ENCODE measurements at regions not wholly inside any gene's neighbourhood (a gene's known extent, or its start where the extent isn't known, plus 50 kb on each side); places are given as distances from the start of the nearest gene placed in this dataset.
"Not testable (repeated sequence)": the region's sequence is repeated elsewhere in the genome, so short reads cannot be mapped to it uniquely, and the experiment has no call there.

DNA sequence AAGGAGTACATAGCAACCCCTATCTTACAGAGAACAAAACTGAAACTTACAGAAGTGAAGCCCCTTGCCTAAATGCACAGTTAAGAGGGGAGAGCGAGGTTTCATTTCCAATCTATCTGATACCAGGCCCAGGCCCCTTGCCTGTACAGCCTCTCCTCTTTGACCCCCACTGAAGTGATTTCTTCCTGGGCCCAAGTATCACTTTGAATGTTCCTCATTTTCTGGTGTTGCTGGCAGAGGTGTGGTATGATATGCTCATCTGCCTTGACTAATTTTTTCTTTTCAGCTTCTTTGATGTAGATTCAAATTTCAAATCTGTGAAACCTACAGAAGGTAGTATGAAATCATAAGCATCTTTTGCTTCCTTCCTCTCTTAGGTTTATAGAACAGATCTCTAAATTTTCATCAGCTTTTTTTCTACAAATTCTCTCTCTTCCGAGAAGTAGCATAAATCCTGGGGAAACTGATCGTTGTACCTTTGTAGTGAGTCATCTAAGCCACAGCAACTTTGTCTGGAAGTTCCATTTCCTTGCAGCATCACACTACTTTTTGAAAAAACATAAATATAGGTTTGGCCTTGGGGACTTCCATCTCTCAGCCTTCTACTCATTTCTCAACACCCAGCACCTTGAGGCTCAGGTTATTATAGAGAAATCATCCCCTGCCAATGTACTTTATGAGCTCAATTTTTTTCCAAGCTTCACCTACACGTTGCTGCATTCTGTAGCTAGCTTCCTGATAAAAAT, 402.4 kb upstream of the PTGER4 start:
- DNase-seq (ENCODE audit: low read depth): no peak

DNA sequence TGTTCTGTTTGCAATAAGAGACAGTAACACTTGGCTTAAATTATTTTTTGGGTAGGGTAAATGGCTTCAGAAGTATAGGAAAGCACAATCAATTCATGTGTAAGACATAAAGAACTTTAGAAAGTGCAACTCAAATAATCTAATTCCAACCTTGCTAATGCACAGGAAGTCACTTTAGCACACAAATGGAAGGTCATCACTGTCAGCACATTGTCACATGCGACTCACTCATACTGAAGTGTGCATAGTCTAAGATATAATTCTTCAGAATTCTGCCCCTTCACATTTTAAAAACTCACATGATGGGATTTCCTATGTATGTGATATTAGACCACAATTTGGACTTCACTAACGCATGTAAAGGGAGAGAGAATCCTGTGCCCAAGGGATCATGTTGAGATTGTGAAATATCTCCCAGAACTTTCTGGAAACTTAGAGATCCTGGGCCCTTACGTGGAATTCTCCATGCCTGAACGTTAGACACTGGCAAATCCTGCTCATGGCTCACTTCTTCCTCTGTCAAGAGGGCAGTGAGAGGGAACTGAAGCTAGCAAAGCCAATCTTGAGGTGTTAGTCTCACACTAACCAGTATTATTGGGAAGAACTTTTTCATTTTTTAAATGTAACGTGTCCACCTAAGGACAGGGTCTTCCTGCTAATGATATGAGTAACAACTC, 403.2 kb upstream of the PTGER4 start:
- DNase-seq (ENCODE audit: low read depth): no peak

DNA sequence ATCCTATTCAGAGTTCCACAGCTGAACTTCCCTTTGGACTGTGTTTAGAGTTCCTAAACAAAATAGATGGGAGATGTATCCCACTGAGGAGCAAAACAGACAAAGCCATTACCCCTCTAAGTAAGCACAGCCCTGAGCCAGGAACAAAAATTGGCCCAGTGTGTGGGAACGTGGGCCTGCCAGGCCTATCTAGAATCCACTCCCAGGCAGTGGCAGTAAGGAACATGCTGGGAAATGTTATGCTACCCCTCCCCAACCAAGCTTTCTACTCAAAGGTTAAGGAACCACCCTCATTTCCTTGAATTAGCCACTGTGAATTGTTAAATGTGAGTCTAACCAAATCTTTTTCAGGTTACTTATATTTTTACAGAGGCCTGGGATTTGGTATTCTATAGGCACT, 405.1 kb upstream of the PTGER4 start:
- DNase-seq (ENCODE audit: low read depth): no peak

DNA sequence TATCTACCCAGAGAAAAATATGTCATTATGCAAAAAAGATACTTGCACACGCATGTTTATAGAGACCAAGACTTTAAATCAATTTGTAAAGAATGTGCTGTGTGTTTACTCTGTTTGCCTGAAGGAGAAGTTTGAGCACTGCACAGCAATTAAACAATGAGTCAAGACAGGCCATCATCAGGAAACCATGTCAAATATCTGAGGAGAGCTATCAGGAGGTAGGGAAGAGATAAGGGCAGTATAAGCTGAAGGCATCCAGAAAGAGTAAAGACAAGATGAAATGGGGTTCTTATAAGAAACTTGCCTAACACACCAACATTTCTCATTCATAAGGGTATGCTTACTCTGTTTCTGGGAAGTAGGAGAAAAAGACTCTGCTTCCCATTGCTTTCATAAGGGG, 405.8 kb upstream of the PTGER4 start:
- no peak for DNase-seq (ENCODE audit: low read depth)

DNA sequence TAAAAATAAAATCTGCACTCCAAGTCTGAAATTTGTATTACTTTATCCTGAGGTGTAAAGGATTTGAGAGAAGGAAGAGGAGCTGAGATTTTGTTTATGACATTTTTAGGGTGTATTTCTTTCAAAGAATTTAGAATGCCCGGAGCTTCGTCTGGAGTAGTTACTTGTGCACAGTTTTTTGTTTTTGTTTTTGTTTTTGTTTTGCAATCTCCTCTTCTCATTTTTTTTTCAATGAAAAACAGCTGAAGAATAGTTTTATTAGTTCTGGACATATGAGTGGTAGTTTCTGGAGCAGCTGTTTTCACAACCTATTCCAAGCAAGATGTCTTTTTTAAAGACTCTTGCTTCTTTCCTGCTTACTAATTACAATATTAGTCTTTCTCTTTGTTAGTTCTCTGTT, 408.2 kb upstream of the PTGER4 start:
- DNase-seq (ENCODE audit: low read depth): no peak

DNA sequence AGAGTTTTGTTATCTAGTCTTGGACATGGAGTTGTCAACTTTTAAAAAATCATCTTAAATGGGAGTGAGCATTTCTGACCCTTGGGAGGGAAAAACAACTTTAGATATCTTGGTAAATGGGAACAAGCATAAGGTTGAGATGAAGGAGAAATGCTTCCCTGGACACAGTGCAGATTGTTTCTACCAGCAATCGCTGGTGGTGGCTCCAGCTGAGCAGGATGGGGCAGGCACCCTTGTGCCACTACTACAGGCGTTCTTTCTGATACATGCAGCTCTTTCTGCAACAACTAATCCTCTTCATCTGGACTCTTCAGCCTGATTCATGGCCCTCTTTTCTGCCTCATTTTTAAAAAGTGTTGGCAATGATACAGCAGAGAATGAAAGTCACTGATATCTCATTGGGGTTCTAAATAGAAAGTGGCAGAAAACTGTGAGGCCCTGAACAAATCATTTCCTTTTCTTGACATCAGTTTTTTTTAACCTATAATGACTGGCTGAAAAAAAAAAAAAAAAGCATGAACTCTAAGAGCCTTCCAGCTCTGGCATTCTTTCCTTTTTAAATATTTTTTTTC, 409.4 kb upstream of the PTGER4 start:
- no peak for DNase-seq (ENCODE audit: low read depth)

DNA sequence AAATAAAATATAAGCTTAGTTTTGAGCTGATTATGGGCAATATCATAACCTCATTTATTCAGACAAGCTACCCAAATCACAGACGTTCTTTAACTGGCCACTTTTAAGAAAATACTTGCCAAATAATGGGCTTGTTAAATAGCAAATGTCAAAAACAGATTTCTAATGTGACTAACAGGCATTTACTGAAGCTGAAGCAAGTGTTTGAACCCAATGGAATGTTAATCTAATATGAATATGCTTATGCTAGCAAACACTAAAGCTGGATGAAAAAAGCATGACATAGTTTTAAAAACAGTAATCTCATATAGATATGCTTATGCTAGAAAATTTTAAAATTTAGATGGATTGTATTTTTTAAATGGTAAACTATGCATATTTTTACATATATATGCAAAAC, 411.6 kb upstream of the PTGER4 start:
- no peak for DNase-seq (ENCODE audit: low read depth)

DNA sequence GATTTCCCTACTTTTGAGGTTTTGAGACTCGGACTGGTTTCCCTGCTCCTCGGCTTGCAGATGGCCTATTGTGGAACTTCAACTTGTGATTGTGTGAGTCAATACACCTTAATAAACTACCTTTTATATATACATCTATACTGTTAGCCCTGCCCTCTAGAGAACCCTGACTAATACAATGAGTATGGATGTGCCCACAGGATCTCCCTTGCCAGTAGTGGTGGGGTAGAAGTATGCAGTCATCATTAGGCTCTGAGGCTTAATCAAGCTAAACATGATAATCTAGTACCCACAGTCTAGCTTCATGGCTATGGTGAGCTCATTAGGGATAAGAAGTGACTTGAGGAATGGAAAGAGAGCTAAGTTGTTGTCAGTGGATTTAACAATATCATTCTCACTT, 412.8 kb upstream of the PTGER4 start:
- DNase-seq (ENCODE audit: low read depth): no peak

DNA sequence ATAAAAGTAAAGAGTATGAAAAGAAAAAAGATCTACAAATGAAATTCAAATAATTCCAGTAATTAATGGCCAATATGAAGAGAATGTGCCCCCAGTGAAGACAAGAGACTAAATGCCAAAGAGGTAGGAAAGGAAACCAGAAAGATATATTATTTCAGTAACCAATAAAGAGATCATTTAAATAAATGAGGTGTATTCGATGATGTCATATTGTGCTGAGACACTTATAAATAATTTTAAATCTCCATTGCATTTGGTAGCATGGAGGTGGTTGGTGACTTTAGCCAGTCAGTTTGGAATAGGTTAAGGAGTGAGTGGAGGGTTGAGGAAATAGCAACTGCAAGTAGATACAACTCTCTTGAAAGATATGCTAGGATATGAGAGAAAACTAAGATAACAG, 417.7 kb upstream of the PTGER4 start:
- DNase-seq (ENCODE audit: low read depth): no peak

DNA sequence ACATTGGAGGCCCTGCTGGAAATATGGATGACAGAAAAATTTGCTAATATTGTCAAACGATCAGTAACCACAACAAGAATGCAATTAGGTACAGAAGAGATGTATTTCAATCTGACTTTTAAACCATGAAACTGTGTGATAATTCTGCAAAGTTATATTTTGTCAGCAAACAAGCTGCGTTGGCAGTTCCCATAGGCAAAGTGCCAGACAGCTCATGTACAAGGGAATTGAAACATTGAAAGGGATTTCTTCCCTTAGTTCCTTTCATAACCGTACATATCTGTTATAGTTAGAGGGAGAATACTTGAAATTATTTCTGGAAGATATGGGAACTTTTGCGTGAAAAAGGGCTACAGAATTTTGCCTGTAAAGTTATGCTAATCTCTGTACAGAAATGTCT, 419.4 kb upstream of the PTGER4 start:
- no peak for DNase-seq (ENCODE audit: low read depth)

DNA sequence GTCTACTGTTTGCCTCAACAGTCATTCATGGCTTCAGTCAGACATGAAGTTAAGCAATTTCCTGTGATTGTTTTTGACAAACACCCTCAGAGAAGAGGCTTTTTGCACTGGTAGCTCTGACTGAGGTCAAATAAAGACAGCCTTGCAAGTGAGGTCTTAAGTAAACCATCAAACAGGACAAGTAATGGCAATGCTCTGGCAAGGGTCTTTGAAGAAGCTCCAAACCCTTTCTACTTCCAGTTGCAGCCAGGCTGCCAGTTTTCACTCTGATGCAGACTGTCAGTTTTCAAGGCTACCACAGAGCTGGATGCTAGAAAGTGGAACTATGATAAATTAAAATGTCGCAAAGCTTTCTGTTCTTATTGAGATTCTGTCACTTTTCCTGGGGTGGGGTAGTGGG, 421.5 kb upstream of the PTGER4 start:
- DNase-seq (ENCODE audit: low read depth): no peak

DNA sequence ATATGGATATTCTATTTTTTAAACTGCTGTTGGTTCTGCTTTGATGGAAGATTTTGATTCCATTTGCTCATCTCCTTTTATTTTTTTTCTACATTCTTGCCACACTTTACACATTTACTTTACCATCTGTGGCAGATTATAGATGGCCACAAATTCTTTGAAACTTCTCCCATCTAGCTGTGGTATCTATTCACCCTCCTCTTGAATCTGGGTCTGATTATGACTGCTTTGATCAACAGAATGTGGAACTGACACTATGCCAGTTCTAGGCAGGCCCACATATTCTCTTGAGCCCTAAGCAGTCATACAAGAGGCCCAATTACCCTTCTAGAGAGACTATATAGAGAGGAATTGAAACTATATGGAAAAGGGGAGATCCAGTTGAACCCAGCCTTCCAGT, 439.0 kb upstream of the PTGER4 start:
- DNase-seq (ENCODE audit: low read depth): no peak

DNA sequence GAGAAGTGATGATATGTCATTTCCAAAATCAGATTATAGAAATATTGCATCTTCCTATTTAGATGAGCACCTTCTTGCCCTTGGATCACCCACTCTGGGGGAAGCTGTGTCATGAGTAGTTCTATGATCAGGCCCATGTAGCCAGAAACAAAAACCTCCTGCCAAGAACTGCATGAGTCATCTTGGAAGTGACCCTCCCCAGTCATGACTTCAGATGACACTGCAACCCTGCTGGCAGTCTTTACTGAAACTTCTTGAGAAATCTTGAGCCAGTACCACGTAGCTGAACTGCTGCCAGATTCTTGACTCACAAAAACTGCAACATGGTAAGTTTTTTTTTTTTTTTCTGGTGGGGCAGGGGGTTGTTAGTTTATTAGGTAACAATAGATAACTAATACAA, 439.6 kb upstream of the PTGER4 start:
- no peak for DNase-seq (ENCODE audit: low read depth)

DNA sequence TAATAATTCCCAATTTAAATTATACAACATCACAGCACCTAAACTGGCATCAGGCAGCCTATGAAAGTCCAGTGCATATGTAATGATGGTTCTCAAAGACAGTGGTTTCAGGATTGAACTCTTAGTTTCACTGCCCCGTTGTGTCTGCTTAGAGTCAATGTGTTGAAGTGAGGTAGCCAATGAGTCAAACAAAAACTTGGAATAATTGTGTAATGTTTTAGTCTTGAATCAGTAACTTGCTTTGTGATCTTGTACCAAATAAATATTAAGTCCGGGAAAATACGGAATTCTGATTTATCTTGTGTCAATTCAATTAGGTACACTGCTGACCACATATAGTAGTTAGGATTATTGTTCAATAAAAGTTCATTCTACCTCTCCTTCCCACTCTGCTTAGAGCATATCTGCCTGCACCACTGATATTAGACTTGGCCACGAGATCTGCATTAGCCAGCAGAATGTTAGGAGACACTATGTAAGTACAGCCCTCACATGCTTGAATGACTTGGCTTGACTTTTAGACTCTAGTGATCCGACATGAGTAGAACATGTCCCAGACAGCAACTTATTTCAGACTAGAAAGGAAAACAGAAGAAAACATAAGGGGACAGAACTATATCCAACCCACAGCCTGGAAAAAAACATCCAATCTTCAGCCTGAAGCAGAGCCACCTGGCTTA, 441.5 kb upstream of the PTGER4 start:
- DNase-seq (ENCODE audit: low read depth): no peak

DNA sequence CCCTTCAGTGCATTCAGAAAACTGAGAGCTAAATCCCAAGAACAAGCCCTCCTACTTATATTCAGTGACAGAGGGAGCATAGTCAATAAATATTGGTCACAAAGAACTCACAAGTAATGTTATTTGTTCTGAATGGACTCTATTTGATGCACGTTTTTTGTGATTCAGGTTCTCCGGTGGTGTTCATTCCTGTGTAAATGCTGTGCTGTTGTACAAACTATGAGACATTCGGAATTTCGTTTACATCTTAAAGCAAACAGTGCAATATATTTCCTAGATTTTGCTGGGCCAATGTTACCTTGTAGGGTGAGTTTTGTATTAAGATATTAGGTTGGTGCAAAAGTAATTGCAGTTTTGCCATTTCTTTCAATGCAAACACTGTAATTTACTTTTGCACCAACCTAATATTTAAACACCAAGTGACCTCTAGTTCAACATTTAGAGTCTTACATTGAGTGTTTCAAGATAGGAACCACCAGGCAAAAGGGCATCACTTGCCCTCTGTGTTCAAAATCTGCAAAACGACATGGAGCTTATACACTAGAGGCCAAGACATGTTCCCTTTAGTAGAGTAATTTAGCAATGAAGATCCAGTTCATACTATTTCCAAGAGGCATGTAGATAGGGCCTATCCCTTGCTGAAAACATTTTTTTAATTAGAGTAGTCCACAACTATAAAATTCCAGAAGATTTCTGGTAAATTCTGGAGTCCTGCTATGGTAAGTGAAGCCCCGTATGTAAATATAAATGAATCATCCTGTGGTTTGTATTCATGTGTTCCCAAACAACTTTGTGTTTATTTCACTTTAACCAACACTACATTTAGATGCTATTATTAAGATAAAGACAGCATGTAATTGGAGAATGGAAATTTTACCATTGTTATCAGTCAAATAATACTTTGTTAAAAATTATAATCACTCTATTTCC, 444.0 kb upstream of the PTGER4 start:
- DNase-seq (ENCODE audit: low read depth): no peak

DNA sequence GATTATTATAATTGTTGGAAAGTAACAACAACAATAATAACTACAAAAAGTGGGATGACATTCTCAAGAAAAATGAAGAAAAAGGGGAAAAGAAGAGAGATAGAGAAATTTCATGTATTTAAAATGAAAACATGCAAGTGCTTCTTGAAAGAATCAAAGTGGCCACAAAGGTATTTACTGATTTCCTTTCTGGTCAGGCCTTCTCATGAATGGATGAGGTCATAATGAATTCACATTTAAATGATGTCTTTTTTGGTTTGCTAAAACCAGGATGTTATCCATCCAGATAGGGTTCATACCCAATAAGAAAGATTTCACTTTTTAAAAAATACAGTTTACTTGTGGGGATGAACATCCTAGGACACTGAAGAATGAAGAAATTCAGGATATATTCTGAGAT, 446.4 kb upstream of the PTGER4 start:
- DNase-seq (ENCODE audit: low read depth): no peak

DNA sequence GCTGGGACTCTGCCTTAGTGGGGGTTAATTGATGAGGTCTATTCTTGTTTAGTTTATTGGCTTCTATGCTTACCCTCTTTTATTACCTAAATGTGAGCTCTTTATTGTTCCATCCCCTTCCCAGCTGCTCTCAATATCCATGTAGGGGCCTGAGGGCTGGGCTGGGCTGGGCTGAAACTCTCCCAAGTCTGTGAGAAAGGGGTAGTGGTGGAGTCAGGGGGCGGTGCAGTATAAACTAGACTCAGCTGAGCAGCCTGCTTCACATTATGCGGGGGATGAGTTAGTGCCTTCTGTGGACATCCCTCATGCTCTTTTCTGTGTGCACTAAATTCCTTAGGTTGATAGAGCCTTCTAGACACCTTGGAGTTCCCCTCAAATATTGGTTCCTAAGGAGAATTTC, 451.8 kb upstream of the PTGER4 start:
- no peak for DNase-seq (ENCODE audit: low read depth)

DNA sequence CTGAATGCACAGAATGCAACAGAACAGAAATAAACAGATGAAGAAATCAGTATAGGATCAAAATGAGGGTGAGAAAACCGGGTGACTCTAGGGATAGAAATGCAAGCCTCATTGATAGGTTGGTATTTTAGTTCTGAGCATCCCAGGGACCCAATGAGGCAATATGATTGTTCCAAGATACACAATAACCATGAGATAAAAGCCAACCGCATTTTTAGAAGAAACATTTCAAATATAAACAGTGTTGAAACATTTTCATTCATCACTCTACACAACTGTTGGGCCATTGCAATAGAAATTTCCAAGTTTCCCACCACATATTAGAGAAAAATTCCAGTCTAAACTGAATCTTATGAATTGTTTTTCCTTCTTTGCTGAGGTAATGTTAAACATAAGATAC, 452.3 kb upstream of the PTGER4 start:
- DNase-seq (ENCODE audit: low read depth): no peak

DNA sequence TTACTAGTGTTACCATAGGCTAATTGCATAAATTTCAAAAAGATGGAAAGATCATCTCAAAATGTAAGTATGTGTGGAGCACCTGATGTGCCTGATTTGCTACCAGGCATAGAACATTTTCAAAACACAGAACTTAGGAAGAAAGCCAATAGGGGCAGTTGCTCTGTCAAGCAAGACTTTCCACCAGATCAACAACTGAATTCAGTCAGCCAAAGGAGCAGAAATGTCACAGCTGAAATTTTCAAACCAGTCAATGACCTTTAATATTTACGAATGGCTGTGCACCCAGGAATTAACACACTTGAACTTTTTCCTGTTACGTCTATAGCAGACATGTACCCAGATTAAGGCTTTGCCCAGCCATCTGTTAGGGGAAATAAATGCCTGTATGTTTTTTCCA, 452.8 kb upstream of the PTGER4 start:
- DNase-seq (ENCODE audit: low read depth): no peak

DNA sequence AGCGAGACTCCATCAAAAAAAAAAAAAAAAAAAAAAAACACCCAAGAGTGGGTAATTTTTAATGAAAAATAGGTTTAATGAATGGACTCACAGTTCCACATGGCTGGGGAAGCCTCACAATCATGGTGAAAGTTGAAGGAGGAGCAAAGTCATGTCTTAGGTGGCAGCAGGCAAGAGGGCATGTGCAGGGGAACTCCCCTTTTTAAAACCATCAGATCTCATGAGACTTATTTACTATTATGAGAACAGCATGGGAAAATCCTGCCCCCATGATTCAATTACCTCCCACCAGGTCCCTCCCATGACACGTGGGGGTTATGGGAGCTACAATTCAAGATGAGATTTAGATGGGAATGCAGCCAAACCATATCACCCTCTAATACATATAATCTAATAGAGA, 454.6 kb upstream of the PTGER4 start:
- DNase-seq (ENCODE audit: low read depth): not testable (repeated sequence)

DNA sequence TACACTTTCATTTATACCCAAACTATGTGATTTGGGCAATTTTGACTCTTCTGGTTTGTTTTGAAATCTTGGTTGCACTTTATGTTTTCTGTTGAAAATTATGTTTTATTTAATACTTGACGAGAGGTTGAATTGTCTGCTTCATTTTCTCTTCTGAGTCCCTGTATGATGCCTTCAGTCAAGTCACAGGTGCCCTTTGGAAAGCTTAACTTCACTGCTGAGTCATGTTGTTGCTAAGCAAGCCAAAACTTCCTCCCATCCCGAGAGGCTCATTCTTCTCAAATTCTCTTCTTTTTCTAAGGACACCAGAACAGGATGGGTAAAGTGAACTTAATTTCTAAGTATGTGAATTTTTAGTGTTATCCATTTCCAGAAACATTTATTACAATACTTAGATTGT, 455.3 kb upstream of the PTGER4 start:
- no peak for DNase-seq (ENCODE audit: low read depth)

DNA sequence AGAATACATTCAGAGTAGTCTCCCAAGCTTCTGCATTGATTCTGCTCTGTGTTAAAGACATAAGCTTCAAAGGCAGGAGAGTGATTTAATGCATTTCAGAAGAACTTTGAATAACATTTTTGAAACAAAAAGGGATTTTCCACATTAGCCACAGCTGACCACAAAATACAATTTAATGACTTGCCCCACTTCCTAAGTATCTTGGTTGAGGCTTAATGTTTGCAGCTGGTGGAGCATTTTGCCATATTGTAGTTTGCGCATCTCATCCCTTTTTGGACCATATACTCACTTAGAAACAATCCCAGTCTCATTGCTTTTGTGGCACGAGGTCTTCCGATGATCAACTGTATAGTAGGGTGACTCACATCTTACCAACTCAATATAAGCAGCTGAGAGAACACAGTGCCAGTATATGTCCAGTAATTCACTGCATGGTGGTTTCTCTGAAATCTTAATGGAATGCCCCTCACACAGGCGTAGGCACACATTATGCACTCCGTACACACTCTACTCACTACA, 455.8 kb upstream of the PTGER4 start:
- DNase-seq (ENCODE audit: low read depth): no peak

Data from CMK (cell line).